Right lung (tissue), 2 donors: ENCODE measurements at regions not wholly inside any gene's neighbourhood (a gene's known extent, or its start where the extent isn't known, plus 50 kb on each side); places are given as distances from the start of the nearest gene placed in this dataset.

Source experiments
- DNase-seq, 2 donors: peaks; one replicate each; pipeline ENCODE4 v3.0.0-alpha.2; 2013

DNA sequence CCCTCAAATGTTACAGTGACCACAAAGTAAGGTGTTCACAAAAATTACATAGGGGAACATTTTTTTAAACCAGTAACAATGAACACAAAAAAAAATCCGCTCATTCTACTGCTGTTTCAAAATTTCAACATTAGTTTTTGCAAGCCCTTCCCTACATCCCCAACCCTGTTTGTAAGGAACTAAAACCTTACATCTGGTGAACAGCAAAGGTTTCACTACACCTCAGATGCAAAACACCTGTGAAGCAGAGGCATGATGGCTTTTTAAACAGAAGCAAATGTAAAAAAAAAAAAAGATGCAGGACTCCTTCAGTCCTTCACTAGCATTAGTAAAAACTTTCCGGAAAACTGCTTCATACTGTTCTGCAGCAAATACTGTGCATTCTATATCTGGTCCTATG is 50.0 kb upstream of the API5 start:
- DNase-seq: no peak
